ENCODE measurements at regions not wholly inside any gene's neighbourhood (a gene's known extent, or its start where the extent isn't known, plus 50 kb on each side); places are given as distances from the start of the nearest gene placed in this dataset.

GRCh38 chr9:107094370-107094769 lies 188.7 kb upstream of the RAD23B start:
- no peaks in the 10 kb centered on the region for H3K27me3 ChIP-seq (ENCODE audit: control insufficient read depth, insufficient read depth, low read length)
- no peaks in the 10 kb centered on the region for H3K79me2 ChIP-seq (ENCODE audit: control insufficient read depth, insufficient read depth, low read length)
- H3K4me1 ChIP-seq (ENCODE audit: control insufficient read depth, extremely low read depth, insufficient read depth, low read length), result no peaks in the 10 kb centered on the region
- no peak overlapping the region for H3K4me3 ChIP-seq (replicated peaks in 1 of 4; ENCODE audit: control extremely low read depth in 1 of 4, insufficient read depth in 1 of 4, low read depth in 3 of 4, low read length in 4 of 4)
- no peak overlapping the region for H2AFZ ChIP-seq (ENCODE audit: low read length)
- no peaks in the 10 kb centered on the region for H3K9me3 ChIP-seq (ENCODE audit: control insufficient read depth, insufficient read depth, low read depth, low read length)
- no peak overlapping the region for H3K27ac ChIP-seq (ENCODE audit: insufficient read depth, low read length)
- TF ChIP-seq EZH2 (IDR thresholded peaks at IDR 0.05; ENCODE audit: low read length, missing control alignments) (no peak), CTCF (conservative IDR thresholded peaks at IDR 0.05 in 1 of 2, IDR thresholded peaks at IDR 0.05 in 1 of 2; ENCODE audit: low read depth in 1 of 2, low read length in 2 of 2) (no peak)
- no peaks in the 10 kb centered on the region for H4K20me1 ChIP-seq (ENCODE audit: control insufficient read depth, extremely low read depth, insufficient read depth, low read length)
- no peak overlapping the region for H3K4me2 ChIP-seq (ENCODE audit: extremely low read depth, insufficient read depth, low read length)
- peak in 1 of 2 donors; percentile 12 for DNase-seq (ENCODE audit: low read depth in 2 of 2)
- H3K36me3 ChIP-seq (ENCODE audit: control insufficient read depth, insufficient read depth, low read length), result no peaks in the 10 kb centered on the region
- H3K9ac ChIP-seq (ENCODE audit: insufficient read depth, low read length), result no peak overlapping the region

GRCh38 chr9:107100591-107100990 lies 182.5 kb upstream of the RAD23B start:
- Histone ChIP-seq H3K4me3 (replicated peaks in 1 of 4; ENCODE audit: control extremely low read depth in 1 of 4, insufficient read depth in 1 of 4, low read depth in 3 of 4, low read length in 4 of 4) (no peak overlapping the region), H2AFZ (ENCODE audit: low read length) (no peak overlapping the region)

GRCh38 chr9:107102011-107102410 lies 181.1 kb upstream of the RAD23B start:
- Histone ChIP-seq H3K27ac (ENCODE audit: insufficient read depth, low read length) (no peak overlapping the region), H3K27me3 (ENCODE audit: control insufficient read depth, insufficient read depth, low read length) (no peaks in the 10 kb centered on the region), H2AFZ (ENCODE audit: low read length) (no peak overlapping the region), H3K79me2 (ENCODE audit: control insufficient read depth, insufficient read depth, low read length) (no peaks in the 10 kb centered on the region), H3K36me3 (ENCODE audit: control insufficient read depth, insufficient read depth, low read length) (no peaks in the 10 kb centered on the region), H3K4me3 (replicated peaks in 1 of 4; ENCODE audit: control extremely low read depth in 1 of 4, insufficient read depth in 1 of 4, low read depth in 3 of 4, low read length in 4 of 4) (no peak overlapping the region), H3K4me1 (ENCODE audit: control insufficient read depth, extremely low read depth, insufficient read depth, low read length) (no peaks in the 10 kb centered on the region), H4K20me1 (ENCODE audit: control insufficient read depth, extremely low read depth, insufficient read depth, low read length) (no peaks in the 10 kb centered on the region), H3K9me3 (ENCODE audit: control insufficient read depth, insufficient read depth, low read depth, low read length) (no peaks in the 10 kb centered on the region), H3K9ac (ENCODE audit: insufficient read depth, low read length) (no peak overlapping the region), H3K4me2 (ENCODE audit: extremely low read depth, insufficient read depth, low read length) (no peak overlapping the region)
- no peak for DNase-seq (ENCODE audit: low read depth in 2 of 2)
- TF ChIP-seq EZH2 (IDR thresholded peaks at IDR 0.05; ENCODE audit: low read length, missing control alignments), result no peak
- no peak for TF ChIP-seq CTCF (conservative IDR thresholded peaks at IDR 0.05 in 1 of 2, IDR thresholded peaks at IDR 0.05 in 1 of 2; ENCODE audit: low read depth in 1 of 2, low read length in 2 of 2)

More at GRCh38 chr9:107100591-107100990, 182.5 kb upstream of the RAD23B start:
- Histone ChIP-seq H3K9ac (ENCODE audit: insufficient read depth, low read length) (no peak overlapping the region), H3K27me3 (ENCODE audit: control insufficient read depth, insufficient read depth, low read length) (no peaks in the 10 kb centered on the region), H3K36me3 (ENCODE audit: control insufficient read depth, insufficient read depth, low read length) (no peaks in the 10 kb centered on the region), H3K9me3 (ENCODE audit: control insufficient read depth, insufficient read depth, low read depth, low read length) (no peaks in the 10 kb centered on the region), H3K4me2 (ENCODE audit: extremely low read depth, insufficient read depth, low read length) (no peak overlapping the region), H4K20me1 (ENCODE audit: control insufficient read depth, extremely low read depth, insufficient read depth, low read length) (no peaks in the 10 kb centered on the region), H3K4me1 (ENCODE audit: control insufficient read depth, extremely low read depth, insufficient read depth, low read length) (no peaks in the 10 kb centered on the region), H3K27ac (ENCODE audit: insufficient read depth, low read length) (no peak overlapping the region), H3K79me2 (ENCODE audit: control insufficient read depth, insufficient read depth, low read length) (no peaks in the 10 kb centered on the region)
- DNase-seq (ENCODE audit: low read depth in 2 of 2), result no peak
- no peak for TF ChIP-seq CTCF (conservative IDR thresholded peaks at IDR 0.05 in 1 of 2, IDR thresholded peaks at IDR 0.05 in 1 of 2; ENCODE audit: low read depth in 1 of 2, low read length in 2 of 2)
